OCI-LY3 (cell line): ENCODE measurements at regions not wholly inside any gene's neighbourhood (a gene's known extent, or its start where the extent isn't known, plus 50 kb on each side); places are given as distances from the start of the nearest gene placed in this dataset.

Experiments
- H2AFZ ChIP-seq: fragments of 200-600, 300-600 bp; shearing (Covaris generic); 2 replicates; pipeline ENCODE4 v1.6.0; 2014; ENCODE audit warnings: antibody characterized with exemption, low read depth, low read length
- H3K27ac ChIP-seq: fragments of 200-600, 300-600 bp; sonication (generic); 2 replicates; pipeline ENCODE4 v1.5.1; 2014; ENCODE audit warnings: mild to moderate bottlenecking, low read length, moderate library complexity, mixed read lengths
- H3K27me3 ChIP-seq: fragments of 200-600, 300-600 bp; sonication (generic); 2 replicates; pipeline ENCODE4 v1.6.1; 2014; ENCODE audit warnings: low read depth, low read length, mixed read lengths
- H3K36me3 ChIP-seq: fragments of 200-600, 300-600 bp; sonication (generic); replicated peaks from 2 replicates; pipeline ENCODE3; 2014; ENCODE audit warnings: low read depth, low read length, mixed read lengths
- H3K4me1 ChIP-seq: fragments of 300-600, 200-600 bp; sonication (generic); 2 replicates; pipeline ENCODE4 v1.6.1; 2014; ENCODE audit warnings: low read length, mixed read lengths
- H3K4me2 ChIP-seq: fragments of 200-600, 300-600 bp; sonication (generic); 2 replicates; pipeline ENCODE4 v1.6.1; 2014; ENCODE audit warnings: low read length, mixed read lengths
- H3K4me3 ChIP-seq: fragments of 300-600, 200-600 bp; sonication (generic); 2 replicates; pipeline ENCODE4 v1.5.1; 2014; ENCODE audit warnings: antibody characterized with exemption, mild to moderate bottlenecking, low read length, moderate library complexity
- H3K79me2 ChIP-seq: fragments of 300-600, 200-600 bp; shearing (Covaris generic); 2 replicates; pipeline ENCODE4 v1.6.1; 2014; ENCODE audit warnings: mild to moderate bottlenecking, low read length, mixed read lengths
- H3K9ac ChIP-seq: fragments of 300-600, 200-600 bp; shearing (Covaris generic); 2 replicates; pipeline ENCODE4 v1.6.0; 2014; ENCODE audit warnings: mild to moderate bottlenecking, low read length, moderate library complexity
- H3K9me3 ChIP-seq: fragments of 200-600, 300-600 bp; shearing (Covaris generic); 2 replicates; pipeline ENCODE4 v1.6.1; 2014; ENCODE audit warnings: low read length, mixed read lengths; ENCODE audit not compliant: insufficient read depth
- H4K20me1 ChIP-seq: fragments of 200-600, 300-600 bp; sonication (generic); 2 replicates; pipeline ENCODE4 v1.6.1; 2016; ENCODE audit warnings: low read length, mixed read lengths; ENCODE audit not compliant: insufficient read depth
- EZH2phosphoT487 ChIP-seq: fragments of 200-600 bp; shearing (Covaris generic); IDR thresholded peaks from 2 replicates; pipeline ENCODE4 v1.6.1; 2018; ENCODE audit warnings: antibody characterized with exemption, mixed run types, low read depth
- TF ChIP-seq, protein P1 (sequence below): fragments of 200-600, 300-600 bp; sonication (generic); IDR thresholded peaks from 2 replicates; pipeline ENCODE4 v1.5.1; 2014; ENCODE audit warnings: antibody characterized with exemption, low read length, low read depth

DNA sequence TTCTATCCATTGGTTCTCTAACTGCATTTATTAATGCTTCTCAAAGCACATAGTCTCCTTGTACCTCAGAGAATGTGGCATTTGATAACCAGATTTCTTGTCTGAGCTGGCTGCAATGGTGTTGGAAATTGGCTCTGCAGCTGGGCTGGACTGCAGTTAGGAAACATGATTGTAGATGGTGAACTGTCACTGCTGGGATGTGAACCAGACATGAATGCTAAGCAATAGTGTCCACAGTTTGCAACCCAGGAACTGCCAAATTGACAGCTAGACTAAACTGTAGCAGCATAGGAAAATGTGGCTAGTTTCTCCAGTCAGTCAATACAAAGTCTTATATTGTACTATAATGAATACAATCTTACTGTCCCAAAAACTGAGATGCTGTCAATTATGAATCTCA lies 656.6 kb upstream of the GOLIM4 start:
- H3K27ac ChIP-seq = no peak overlapping the region
- H3K4me1 ChIP-seq = peaks cover 5% of the 10 kb centered on the region; the same call in 1 of the 2 replicates

DNA sequence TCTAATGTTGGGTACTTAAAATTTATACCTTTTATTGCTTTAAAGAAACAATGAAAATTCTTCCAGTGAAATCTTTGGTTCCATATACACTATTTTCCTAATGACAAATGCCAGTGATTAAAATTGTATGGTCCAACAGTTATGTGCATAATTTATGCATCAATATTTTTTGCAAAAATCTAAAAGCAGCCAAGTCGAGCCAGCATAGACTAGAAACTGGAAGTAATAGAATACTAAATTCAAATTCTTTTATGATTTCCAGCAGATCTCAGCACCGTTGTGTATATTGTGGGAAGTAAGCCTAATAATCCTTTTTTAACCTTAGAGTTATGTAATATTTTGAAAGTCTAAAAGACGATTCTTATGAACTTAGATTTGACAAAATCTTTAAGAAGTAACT lies 652.0 kb upstream of the GOLIM4 start:
- Histone ChIP-seq H4K20me1 (no peaks in the 10 kb centered on the region), H3K4me3 (no peak overlapping the region), H3K36me3 (no peaks in the 10 kb centered on the region), H3K79me2 (no peaks in the 10 kb centered on the region), H3K27me3 (no peaks in the 10 kb centered on the region), H2AFZ (no peak overlapping the region), H3K4me2 (no peak overlapping the region), H3K27ac (no peak overlapping the region), H3K9ac (no peak overlapping the region), H3K9me3 (no peaks in the 10 kb centered on the region), H3K4me1 (peaks cover 5% of the 10 kb centered on the region; the same call in 1 of the 2 replicates)
- TF ChIP-seq, protein P1, sequence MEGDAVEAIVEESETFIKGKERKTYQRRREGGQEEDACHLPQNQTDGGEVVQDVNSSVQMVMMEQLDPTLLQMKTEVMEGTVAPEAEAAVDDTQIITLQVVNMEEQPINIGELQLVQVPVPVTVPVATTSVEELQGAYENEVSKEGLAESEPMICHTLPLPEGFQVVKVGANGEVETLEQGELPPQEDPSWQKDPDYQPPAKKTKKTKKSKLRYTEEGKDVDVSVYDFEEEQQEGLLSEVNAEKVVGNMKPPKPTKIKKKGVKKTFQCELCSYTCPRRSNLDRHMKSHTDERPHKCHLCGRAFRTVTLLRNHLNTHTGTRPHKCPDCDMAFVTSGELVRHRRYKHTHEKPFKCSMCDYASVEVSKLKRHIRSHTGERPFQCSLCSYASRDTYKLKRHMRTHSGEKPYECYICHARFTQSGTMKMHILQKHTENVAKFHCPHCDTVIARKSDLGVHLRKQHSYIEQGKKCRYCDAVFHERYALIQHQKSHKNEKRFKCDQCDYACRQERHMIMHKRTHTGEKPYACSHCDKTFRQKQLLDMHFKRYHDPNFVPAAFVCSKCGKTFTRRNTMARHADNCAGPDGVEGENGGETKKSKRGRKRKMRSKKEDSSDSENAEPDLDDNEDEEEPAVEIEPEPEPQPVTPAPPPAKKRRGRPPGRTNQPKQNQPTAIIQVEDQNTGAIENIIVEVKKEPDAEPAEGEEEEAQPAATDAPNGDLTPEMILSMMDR = no peak
- no peak for TF ChIP-seq EZH2phosphoT487

More for the DNA sequence above, 656.6 kb upstream of the GOLIM4 start:
- Histone ChIP-seq H2AFZ (no peak overlapping the region), H3K9ac (no peak overlapping the region), H3K4me3 (no peak overlapping the region), H3K27me3 (no peaks in the 10 kb centered on the region), H3K36me3 (no peaks in the 10 kb centered on the region), H3K4me2 (no peak overlapping the region), H4K20me1 (no peaks in the 10 kb centered on the region), H3K9me3 (no peaks in the 10 kb centered on the region), H3K79me2 (no peaks in the 10 kb centered on the region)
- TF ChIP-seq EZH2phosphoT487 = no peak
- TF ChIP-seq, protein P1 = no peak

DNA sequence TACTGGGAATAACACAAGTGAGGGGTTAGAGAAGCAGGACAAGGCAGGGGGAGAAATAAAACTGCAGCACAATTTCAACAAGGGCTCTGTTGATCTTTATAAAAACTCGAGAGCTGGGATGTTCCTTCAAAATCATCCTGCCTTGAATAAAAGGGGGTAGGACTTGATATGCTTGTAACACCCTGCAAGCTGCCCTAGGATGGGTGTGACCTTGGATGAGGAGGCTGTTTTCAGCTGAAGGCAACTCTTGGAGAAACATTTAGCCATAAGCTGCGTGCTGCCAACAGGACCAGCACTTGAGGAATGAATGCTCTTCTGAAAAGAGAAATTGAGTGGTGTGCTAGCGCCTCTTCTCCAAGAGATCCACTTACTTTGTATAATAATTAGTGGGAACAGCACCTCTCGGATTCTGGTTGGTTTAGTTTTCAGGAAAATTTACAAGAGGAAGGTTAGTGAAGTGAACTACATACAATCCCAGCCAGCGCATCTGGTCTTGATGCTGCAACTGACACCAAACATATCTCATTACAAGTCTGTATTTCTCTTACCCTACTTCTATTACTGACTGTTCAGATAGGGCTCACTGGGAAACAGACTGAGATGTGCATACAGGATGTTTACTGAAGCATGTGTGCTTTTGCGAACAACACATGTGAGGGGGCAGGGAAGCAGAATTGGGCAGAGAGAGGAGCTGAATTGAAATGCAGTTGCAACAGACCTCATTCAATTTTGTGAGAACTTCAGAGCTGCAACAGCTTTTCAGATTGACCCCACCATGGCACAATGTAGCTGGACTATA lies 643.0 kb upstream of the GOLIM4 start:
- Histone ChIP-seq H3K27me3 (no peaks in the 10 kb centered on the region), H3K36me3 (no peaks in the 10 kb centered on the region), H3K79me2 (no peaks in the 10 kb centered on the region), H3K27ac (no peak overlapping the region), H3K9ac (no peak overlapping the region), H3K4me2 (no peak overlapping the region), H2AFZ (no peak overlapping the region), H4K20me1 (no peaks in the 10 kb centered on the region), H3K9me3 (no peaks in the 10 kb centered on the region), H3K4me1 (no peaks in the 10 kb centered on the region), H3K4me3 (no peak overlapping the region)
- no peak for TF ChIP-seq EZH2phosphoT487
- TF ChIP-seq, protein P1 = no peak

DNA sequence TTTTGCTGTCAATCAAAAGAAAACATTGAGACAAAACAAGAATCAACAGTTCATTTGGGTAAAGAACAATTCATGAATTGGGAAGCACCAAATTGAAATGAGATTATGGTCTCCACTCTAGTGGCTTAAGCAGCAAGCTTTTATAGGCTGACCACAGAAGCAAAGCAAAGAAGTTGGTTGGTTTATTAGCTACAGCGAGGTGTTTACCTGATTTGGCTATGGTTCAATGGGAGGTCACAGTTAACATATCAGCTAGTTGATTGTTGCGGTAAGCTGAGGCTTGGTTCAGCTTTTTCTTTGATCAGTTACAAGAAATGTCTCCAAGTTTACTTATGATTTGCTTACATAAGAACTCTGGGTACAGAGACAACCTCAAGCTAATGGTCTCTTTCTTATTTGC lies 640.5 kb upstream of the GOLIM4 start:
- no peak overlapping the region for H2AFZ ChIP-seq
- no peaks in the 10 kb centered on the region for H4K20me1 ChIP-seq
- no peak overlapping the region for H3K4me3 ChIP-seq
- no peak overlapping the region for H3K4me2 ChIP-seq
- H3K27ac ChIP-seq = no peak overlapping the region
- H3K4me1 ChIP-seq = no peaks in the 10 kb centered on the region
- no peak overlapping the region for H3K9ac ChIP-seq
- TF ChIP-seq, protein P1 = no peak
- TF ChIP-seq EZH2phosphoT487 = no peak
- H3K27me3 ChIP-seq = no peaks in the 10 kb centered on the region
- H3K9me3 ChIP-seq = no peaks in the 10 kb centered on the region
- H3K36me3 ChIP-seq = no peaks in the 10 kb centered on the region
- H3K79me2 ChIP-seq = no peaks in the 10 kb centered on the region
